SK-N-SH (cell line): ENCODE measurements at regions not wholly inside any gene's neighbourhood (a gene's known extent, or its start where the extent isn't known, plus 50 kb on each side); places are given as distances from the start of the nearest gene placed in this dataset.

Source experiments
- CTCF ChIA-PET: fragments of 300-600, 350-600 bp; formaldehyde crosslinking; extraction: SDS; loops from one replicate; lab custom pipeline; 2021; lab: Yijun Ruan, JAX
- POLR2A ChIA-PET: fragments of 350-600 bp; sonication (Branson Sonifier 250); formaldehyde crosslinking; extraction: SDS; loops from one replicate; lab custom pipeline; 2020; ENCODE audit warnings: antibody characterized with exemption, inconsistent platforms; lab: Yijun Ruan, JAX
- DNase-seq: peaks from one replicate; pipeline ENCODE4 v3.0.0; 2012
- H2AFZ ChIP-seq: fragments of 200-600 bp; sonication (generic); 2 replicates; pipeline ENCODE4 v1.8.1; 2016; ENCODE audit warnings: antibody characterized with exemption, mild to moderate bottlenecking, low read depth
- H3F3A ChIP-seq: fragments of 200-600 bp; sonication (generic); replicated peaks from 2 replicates; pipeline ENCODE3; 2016; ENCODE audit warnings: antibody characterized with exemption, mild to moderate bottlenecking; ENCODE audit not compliant: insufficient read depth
- H3K27ac ChIP-seq, 2 experiments: fragments of 200-500 bp in 1 of 2; fragments of 200-600 bp in 1 of 2; sonication (Bioruptor generic) in 1 of 2; sonication (generic), shearing (Covaris generic) in 1 of 2; 2 replicates each; pipeline versions ENCODE4 v1.5.1 to v1.6.1; 2014 to 2016; ENCODE audit warnings: low read depth in 2 of 2, inconsistent platforms in 1 of 2, low read length in 1 of 2, mild to moderate bottlenecking in 1 of 2, mixed read lengths in 1 of 2
- H3K27me3 ChIP-seq: fragments of 200-600 bp; sonication (generic), shearing (Covaris generic); 2 replicates; pipeline ENCODE4 v1.6.1; 2016; ENCODE audit warnings: mixed run types; ENCODE audit not compliant: insufficient read depth
- H3K36me3 ChIP-seq, 2 experiments: fragments of 200-500 bp in 1 of 2; fragments of 200-600 bp in 1 of 2; sonication (Bioruptor generic) in 1 of 2; sonication (generic) in 1 of 2; replicated peaks in 1 of 2; 2 replicates each; pipeline versions ENCODE3 to v1.5.1; 2014 to 2016; ENCODE audit warnings: low read length in 1 of 2, mild to moderate bottlenecking in 1 of 2; ENCODE audit not compliant: insufficient read depth in 2 of 2, control insufficient read depth in 1 of 2
- H3K4me1 ChIP-seq, 2 experiments: fragments of 200-500 bp in 1 of 2; fragments of 200-600 bp in 1 of 2; sonication (Bioruptor generic) in 1 of 2; sonication (generic), shearing (Covaris generic) in 1 of 2; 2 replicates each; pipeline versions ENCODE4 v1.5.1 to v1.6.1; 2014 to 2016; ENCODE audit warnings: low read depth in 1 of 2, low read length in 1 of 2, mixed run types in 1 of 2; ENCODE audit not compliant: insufficient read depth in 2 of 2, control insufficient read depth in 1 of 2
- H3K4me2 ChIP-seq: fragments of 200-600 bp; sonication (generic), shearing (Covaris generic); 2 replicates; pipeline ENCODE4 v1.6.1; 2017; ENCODE audit warnings: mixed run types
- H3K4me3 ChIP-seq, 2 experiments: fragments of 200-500 bp in 1 of 2; fragments of 200-600 bp in 1 of 2; sonication (Bioruptor generic) in 1 of 2; sonication (generic), shearing (Covaris generic) in 1 of 2; 2 replicates each; pipeline versions ENCODE4 v1.5.1 to v1.8.1; 2014 to 2016; ENCODE audit warnings: low read depth in 2 of 2, inconsistent platforms in 1 of 2, low read length in 1 of 2, mild to moderate bottlenecking in 1 of 2, mixed read lengths in 1 of 2, moderate library complexity in 1 of 2
- H3K79me2 ChIP-seq: fragments of 200-600 bp; sonication (generic); 2 replicates; pipeline ENCODE4 v1.8.1; 2017; ENCODE audit warnings: mild to moderate bottlenecking; ENCODE audit not compliant: insufficient read depth
- H3K9ac ChIP-seq: fragments of 200-600 bp; sonication (generic); 2 replicates; pipeline ENCODE4 v1.6.1; 2017; ENCODE audit warnings: mixed run types
- H3K9me2 ChIP-seq: fragments of 200-600 bp; sonication (generic); 2 replicates; pipeline ENCODE4 v1.6.1; 2017; ENCODE audit warnings: mixed run types
- H3K9me3 ChIP-seq: fragments of 200-600 bp; sonication (generic); 2 replicates; pipeline ENCODE4 v1.6.1; 2017; ENCODE audit warnings: mixed run types, mild to moderate bottlenecking, moderate library complexity
- H4K20me1 ChIP-seq: fragments of 200-600 bp; sonication (generic); 2 replicates; pipeline ENCODE4 v1.6.1; 2017; ENCODE audit warnings: mild to moderate bottlenecking, mixed run types; ENCODE audit not compliant: insufficient read depth
- ELF1 ChIP-seq: IDR thresholded peaks from 2 replicates; pipeline ENCODE4 v1.4.0; 2012
- EP300 ChIP-seq, 2 experiments: IDR thresholded peaks; 2 replicates each; pipeline versions ENCODE4 v1.4.0 to v1.6.1; 2012; ENCODE audit warnings: borderline replicate concordance in 1 of 2, low read depth in 1 of 2, low read length in 1 of 2
- EZH2phosphoT487 ChIP-seq: fragments of 200-600 bp; sonication (generic); IDR thresholded peaks from 2 replicates; pipeline ENCODE4 v1.6.1; 2017; ENCODE audit warnings: low read depth, mixed run types, mild to moderate bottlenecking, antibody characterized with exemption, moderate library complexity, borderline replicate concordance
- FOXM1 ChIP-seq: IDR thresholded peaks from 2 replicates; pipeline ENCODE4 v1.4.0; 2012; ENCODE audit warnings: low read depth, mild to moderate bottlenecking
- GABPA ChIP-seq: IDR thresholded peaks from 2 replicates; pipeline ENCODE4 v1.4.0; 2012; ENCODE audit warnings: low read depth, mild to moderate bottlenecking
- MXI1 ChIP-seq: IDR thresholded peaks from 2 replicates; pipeline ENCODE4 v1.6.1; 2012; ENCODE audit warnings: mild to moderate bottlenecking, low read depth, low read length, improper control_type of control experiment
- POLR2AphosphoS5 ChIP-seq: IDR thresholded peaks from 2 replicates; pipeline ENCODE4 v1.6.1; 2012; ENCODE audit warnings: low read depth, low read length
- RFX5 ChIP-seq: IDR thresholded peaks from 2 replicates; pipeline ENCODE4 v1.6.1; 2012; ENCODE audit warnings: mild to moderate bottlenecking, improper control_type of control experiment, low read length
- RXRA ChIP-seq: IDR thresholded peaks from 2 replicates; pipeline ENCODE4 v1.4.0; 2012; ENCODE audit warnings: low read depth, mild to moderate bottlenecking, borderline replicate concordance
- TCF12 ChIP-seq: IDR thresholded peaks from 2 replicates; pipeline ENCODE4 v1.4.0; 2012
- TEAD4 ChIP-seq: IDR thresholded peaks from 2 replicates; pipeline ENCODE4 v1.4.0; 2012; ENCODE audit warnings: mild to moderate bottlenecking, borderline replicate concordance; ENCODE audit not compliant: insufficient read depth
- YY1 ChIP-seq: IDR thresholded peaks from 2 replicates; pipeline ENCODE4 v1.4.0; 2012; ENCODE audit warnings: low read depth, mild to moderate bottlenecking
- WGBS: methylation state at CpG from one replicate; pipeline ENCODE4 v1.1.6; 2017; ENCODE audit warnings: low lambda C conversion rate; 5-methylcytosine and 5-hydroxymethylcytosine counted together
- TF ChIP-seq, protein P1 (sequence below): IDR thresholded peaks from 2 replicates; pipeline ENCODE4 v1.4.0; 2012; ENCODE audit warnings: low read depth
- TF ChIP-seq, protein P2 (sequence below): fragments of 150-350 bp; IDR thresholded peaks from 2 replicates; pipeline ENCODE4 v1.6.1; 2016; ENCODE audit warnings: mild to moderate bottlenecking, low read depth, low read length
- TF ChIP-seq, protein P3 (sequence below): IDR thresholded peaks from 2 replicates; pipeline ENCODE4 v1.6.1; 2012; ENCODE audit warnings: mild to moderate bottlenecking, low read depth, low read length, moderate library complexity

DNA sequence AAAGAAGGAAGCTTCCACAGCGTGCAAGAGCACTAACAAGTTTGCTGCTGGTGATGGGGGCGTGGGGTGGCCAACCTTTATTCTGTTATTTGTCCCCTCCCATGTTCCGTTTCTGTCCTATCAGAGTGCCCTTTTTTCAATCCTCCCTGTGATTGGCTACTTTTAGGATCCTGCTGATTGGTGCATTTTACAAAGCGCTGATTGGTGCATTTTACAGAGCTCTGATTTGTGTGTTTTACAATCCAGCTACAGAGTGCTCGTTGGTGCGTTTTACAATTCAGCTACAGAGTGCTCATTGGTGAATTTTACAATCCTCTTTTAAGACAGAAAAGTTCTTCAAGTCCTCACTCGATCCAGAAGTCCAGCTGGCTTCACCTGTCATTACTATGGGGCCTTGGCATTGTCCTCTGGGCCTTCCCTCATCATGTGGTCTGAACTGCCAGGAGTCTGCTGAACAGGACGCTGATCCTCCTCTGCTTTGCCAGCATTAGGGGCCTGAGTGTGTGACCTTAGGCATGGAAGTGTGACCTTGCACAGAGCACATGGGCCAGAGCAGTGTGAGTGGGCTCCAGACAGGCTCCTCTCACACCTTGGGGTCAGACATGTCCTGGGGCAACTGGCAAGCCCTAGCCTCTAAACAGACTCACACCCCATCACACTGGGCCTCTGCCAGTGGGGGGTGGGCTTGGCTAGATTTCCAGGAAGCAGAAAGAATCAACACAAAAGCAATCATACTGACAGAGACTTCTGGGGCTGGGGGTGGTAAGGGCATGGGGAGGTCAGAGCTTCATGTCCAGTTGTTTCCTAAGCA is 167.4 kb downstream of the PTPN20 start:
- 33% methylated on average over 8 of the region's 8 CpGs for WGBS
- DNase-seq: peak; percentile 20
- CTCF ChIA-PET: interaction anchor here (2.1 kb wide), 1 partner anchor 32 kb away, joined by 5 read pairs; no protein-coding TSS in a partner anchor
- Histone ChIP-seq H3K4me1 (peaks cover 0 to 24% of the 10 kb centered on the region in 2 experiments; a peak in 1 of 4 replicates), H3F3A (no peaks in the 10 kb centered on the region), H3K27ac (peak overlapping the region in 1 of 2 experiments; percentile 53; a peak in 1 of 4 replicates), H3K9me3 (no peaks in the 10 kb centered on the region), H3K4me3 (no peak overlapping the region), H3K9ac (no peak overlapping the region), H3K4me2 (no peak overlapping the region), H3K36me3 (no peaks in the 10 kb centered on the region), H3K27me3 (no peaks in the 10 kb centered on the region; the same call in 1 of the 2 replicates), H3K79me2 (no peaks in the 10 kb centered on the region), H4K20me1 (no peaks in the 10 kb centered on the region), H2AFZ (no peak overlapping the region), H3K9me2 (no peaks in the 10 kb centered on the region)
- POLR2A ChIA-PET: no interaction called here
- TF ChIP-seq, protein P1, sequence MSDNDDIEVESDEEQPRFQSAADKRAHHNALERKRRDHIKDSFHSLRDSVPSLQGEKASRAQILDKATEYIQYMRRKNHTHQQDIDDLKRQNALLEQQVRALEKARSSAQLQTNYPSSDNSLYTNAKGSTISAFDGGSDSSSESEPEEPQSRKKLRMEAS: no peak
- TF ChIP-seq GABPA: no peak
- no peak for TF ChIP-seq RXRA
- peak in 1 of 2 experiments; percentile 21; a peak in 1 of 4 replicates for TF ChIP-seq EP300 (IDR thresholded peaks at IDR 0.05; ENCODE audit: borderline replicate concordance in 1 of 2, low read depth in 1 of 2, low read length in 1 of 2)

DNA sequence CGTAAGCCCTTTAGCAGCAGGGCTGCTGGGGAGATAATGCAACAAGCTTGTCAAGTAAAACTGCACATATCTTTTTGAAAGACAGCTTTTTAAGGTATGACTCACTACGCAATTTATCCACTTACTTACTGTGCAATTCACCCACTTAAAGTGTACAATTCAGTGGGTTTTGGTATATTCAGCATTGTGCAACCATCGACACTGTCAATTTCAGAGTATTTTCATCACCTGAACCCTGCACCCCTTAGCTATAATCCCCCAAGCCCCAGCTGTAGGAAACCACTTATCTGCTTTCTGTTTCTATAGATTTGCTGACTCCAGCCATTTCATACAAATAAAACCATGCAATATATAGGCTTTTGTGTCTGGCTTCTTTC is 168.0 kb downstream of the PTPN20 start:
- peak overlapping the region in 1 of 2 experiments; percentile 53; a peak in 1 of 4 replicates for H3K27ac ChIP-seq
- no peaks in the 10 kb centered on the region; the same call in 1 of the 2 replicates for H3K27me3 ChIP-seq
- TF ChIP-seq TCF12 (no peak), EZH2phosphoT487 (no peak), EP300 (IDR thresholded peaks at IDR 0.05; ENCODE audit: borderline replicate concordance in 1 of 2, low read depth in 1 of 2, low read length in 1 of 2) (peak in 1 of 2 experiments; percentile 1; a peak in 1 of 4 replicates)
- TF ChIP-seq, protein P2, sequence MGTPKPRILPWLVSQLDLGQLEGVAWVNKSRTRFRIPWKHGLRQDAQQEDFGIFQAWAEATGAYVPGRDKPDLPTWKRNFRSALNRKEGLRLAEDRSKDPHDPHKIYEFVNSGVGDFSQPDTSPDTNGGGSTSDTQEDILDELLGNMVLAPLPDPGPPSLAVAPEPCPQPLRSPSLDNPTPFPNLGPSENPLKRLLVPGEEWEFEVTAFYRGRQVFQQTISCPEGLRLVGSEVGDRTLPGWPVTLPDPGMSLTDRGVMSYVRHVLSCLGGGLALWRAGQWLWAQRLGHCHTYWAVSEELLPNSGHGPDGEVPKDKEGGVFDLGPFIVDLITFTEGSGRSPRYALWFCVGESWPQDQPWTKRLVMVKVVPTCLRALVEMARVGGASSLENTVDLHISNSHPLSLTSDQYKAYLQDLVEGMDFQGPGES: no peak
- TF ChIP-seq, all 33 proteins: peak for 1
- Histone ChIP-seq H3K4me1 (peaks cover 0 to 24% of the 10 kb centered on the region in 2 experiments; a peak in 1 of 4 replicates), H3K9ac (no peak overlapping the region), H3F3A (no peaks in the 10 kb centered on the region), H3K4me2 (no peak overlapping the region), H3K9me3 (no peaks in the 10 kb centered on the region), H3K36me3 (no peaks in the 10 kb centered on the region), H3K4me3 (no peak overlapping the region), H2AFZ (no peak overlapping the region), H3K79me2 (no peaks in the 10 kb centered on the region), H3K9me2 (no peaks in the 10 kb centered on the region), H4K20me1 (no peaks in the 10 kb centered on the region)
- POLR2A ChIA-PET: no interaction called here
- WGBS: 26% methylated on average over 3 of the region's 3 CpGs
- DNase-seq: no peak
- CTCF ChIA-PET: interaction anchor here (2.1 kb wide), 1 partner anchor 32 kb away, joined by 5 read pairs; no protein-coding TSS in a partner anchor

DNA sequence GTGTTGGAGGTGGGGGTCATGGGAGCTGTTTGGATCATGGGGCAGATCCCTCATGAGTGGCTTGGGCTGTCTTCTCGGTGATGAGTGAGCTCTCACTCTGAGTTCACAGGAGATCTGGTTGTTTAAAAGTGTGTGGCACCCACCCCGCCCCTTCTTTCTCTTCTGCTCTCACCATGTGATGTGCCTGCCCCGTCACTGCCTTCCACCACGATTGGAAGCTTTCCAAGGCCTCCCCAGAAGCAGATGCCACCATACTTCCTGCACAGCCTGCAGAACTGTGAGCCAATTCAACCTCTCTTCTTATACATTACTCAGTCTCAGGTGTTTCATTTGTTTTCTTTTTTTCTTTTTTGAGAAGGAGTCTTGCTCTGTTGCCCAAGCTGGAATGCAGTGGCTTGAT is 170.0 kb downstream of the PTPN20 start:
- H3K9me3 ChIP-seq: no peaks in the 10 kb centered on the region
- H3K36me3 ChIP-seq: no peaks in the 10 kb centered on the region
- no peak overlapping the region for H3K4me3 ChIP-seq
- H3K4me1 ChIP-seq: peaks cover 0 to 24% of the 10 kb centered on the region in 2 experiments; a peak in 1 of 4 replicates
- H3K27me3 ChIP-seq: no peaks in the 10 kb centered on the region
- ChIA-PET POLR2A (no interaction called here), CTCF (no interaction called here)
- 22% methylated on average over 4 of the region's 4 CpGs for WGBS
- no peak for DNase-seq
- H3F3A ChIP-seq: no peaks in the 10 kb centered on the region
- H3K9ac ChIP-seq: no peak overlapping the region
- no peaks in the 10 kb centered on the region for H3K79me2 ChIP-seq
- H3K9me2 ChIP-seq: no peaks in the 10 kb centered on the region
- no peak overlapping the region for H2AFZ ChIP-seq
- no peaks in the 10 kb centered on the region for H4K20me1 ChIP-seq
- H3K4me2 ChIP-seq: no peak overlapping the region
- no peak overlapping the region for H3K27ac ChIP-seq
- TF ChIP-seq MXI1 (no peak), EZH2phosphoT487 (no peak), RFX5 (no peak), FOXM1 (no peak), YY1 (no peak), ELF1 (no peak), TEAD4 (no peak), POLR2AphosphoS5 (no peak)
- TF ChIP-seq, protein P3, sequence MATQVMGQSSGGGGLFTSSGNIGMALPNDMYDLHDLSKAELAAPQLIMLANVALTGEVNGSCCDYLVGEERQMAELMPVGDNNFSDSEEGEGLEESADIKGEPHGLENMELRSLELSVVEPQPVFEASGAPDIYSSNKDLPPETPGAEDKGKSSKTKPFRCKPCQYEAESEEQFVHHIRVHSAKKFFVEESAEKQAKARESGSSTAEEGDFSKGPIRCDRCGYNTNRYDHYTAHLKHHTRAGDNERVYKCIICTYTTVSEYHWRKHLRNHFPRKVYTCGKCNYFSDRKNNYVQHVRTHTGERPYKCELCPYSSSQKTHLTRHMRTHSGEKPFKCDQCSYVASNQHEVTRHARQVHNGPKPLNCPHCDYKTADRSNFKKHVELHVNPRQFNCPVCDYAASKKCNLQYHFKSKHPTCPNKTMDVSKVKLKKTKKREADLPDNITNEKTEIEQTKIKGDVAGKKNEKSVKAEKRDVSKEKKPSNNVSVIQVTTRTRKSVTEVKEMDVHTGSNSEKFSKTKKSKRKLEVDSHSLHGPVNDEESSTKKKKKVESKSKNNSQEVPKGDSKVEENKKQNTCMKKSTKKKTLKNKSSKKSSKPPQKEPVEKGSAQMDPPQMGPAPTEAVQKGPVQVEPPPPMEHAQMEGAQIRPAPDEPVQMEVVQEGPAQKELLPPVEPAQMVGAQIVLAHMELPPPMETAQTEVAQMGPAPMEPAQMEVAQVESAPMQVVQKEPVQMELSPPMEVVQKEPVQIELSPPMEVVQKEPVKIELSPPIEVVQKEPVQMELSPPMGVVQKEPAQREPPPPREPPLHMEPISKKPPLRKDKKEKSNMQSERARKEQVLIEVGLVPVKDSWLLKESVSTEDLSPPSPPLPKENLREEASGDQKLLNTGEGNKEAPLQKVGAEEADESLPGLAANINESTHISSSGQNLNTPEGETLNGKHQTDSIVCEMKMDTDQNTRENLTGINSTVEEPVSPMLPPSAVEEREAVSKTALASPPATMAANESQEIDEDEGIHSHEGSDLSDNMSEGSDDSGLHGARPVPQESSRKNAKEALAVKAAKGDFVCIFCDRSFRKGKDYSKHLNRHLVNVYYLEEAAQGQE: no peak
